DOHH2 (cell line): ENCODE measurements at regions not wholly inside any gene's neighbourhood (a gene's known extent, or its start where the extent isn't known, plus 50 kb on each side); places are given as distances from the start of the nearest gene placed in this dataset.

Experiments used
- EZH2phosphoT487 ChIP-seq: fragments of 200-600 bp; sonication (generic); IDR thresholded peaks from 2 replicates; pipeline ENCODE4 v1.6.1; 2017; ENCODE audit warnings: borderline replicate concordance, mild to moderate bottlenecking, antibody characterized with exemption, low read length, moderate library complexity, mixed read lengths
- TF ChIP-seq, protein P1 (sequence below): fragments of 200-600 bp; sonication (generic); IDR thresholded peaks from one replicate; pipeline ENCODE4 v1.5.1; 2014; ENCODE audit warnings: antibody characterized with exemption, mild to moderate bottlenecking, low read depth, low read length; ENCODE audit not compliant: poor library complexity, severe bottlenecking

DNA sequence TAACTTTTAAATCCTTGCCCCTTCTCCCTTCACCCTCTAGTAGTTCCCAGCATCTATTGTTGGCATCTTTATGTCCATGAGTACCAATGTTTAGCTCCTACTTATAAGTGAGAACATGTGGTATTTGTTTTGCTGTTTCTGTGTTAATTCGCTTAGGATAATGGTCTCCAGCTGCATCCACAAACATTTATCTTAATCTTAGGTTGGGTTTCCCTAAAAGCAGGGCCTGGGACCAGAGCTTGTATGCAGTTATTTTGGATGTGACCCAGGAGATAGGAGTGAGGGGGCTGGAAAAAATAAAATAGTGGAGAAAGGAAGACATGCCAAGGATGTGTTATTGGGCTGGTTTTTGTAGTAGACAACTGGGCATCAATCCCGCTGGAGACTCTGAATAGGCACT is 571.8 kb downstream of the CCSER2 start:
- TF ChIP-seq, protein P1, sequence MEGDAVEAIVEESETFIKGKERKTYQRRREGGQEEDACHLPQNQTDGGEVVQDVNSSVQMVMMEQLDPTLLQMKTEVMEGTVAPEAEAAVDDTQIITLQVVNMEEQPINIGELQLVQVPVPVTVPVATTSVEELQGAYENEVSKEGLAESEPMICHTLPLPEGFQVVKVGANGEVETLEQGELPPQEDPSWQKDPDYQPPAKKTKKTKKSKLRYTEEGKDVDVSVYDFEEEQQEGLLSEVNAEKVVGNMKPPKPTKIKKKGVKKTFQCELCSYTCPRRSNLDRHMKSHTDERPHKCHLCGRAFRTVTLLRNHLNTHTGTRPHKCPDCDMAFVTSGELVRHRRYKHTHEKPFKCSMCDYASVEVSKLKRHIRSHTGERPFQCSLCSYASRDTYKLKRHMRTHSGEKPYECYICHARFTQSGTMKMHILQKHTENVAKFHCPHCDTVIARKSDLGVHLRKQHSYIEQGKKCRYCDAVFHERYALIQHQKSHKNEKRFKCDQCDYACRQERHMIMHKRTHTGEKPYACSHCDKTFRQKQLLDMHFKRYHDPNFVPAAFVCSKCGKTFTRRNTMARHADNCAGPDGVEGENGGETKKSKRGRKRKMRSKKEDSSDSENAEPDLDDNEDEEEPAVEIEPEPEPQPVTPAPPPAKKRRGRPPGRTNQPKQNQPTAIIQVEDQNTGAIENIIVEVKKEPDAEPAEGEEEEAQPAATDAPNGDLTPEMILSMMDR: no peak
- TF ChIP-seq EZH2phosphoT487: no peak
